Skeletal muscle cell (primary cell): ENCODE measurements at regions not wholly inside any gene's neighbourhood (a gene's known extent, or its start where the extent isn't known, plus 50 kb on each side); places are given as distances from the start of the nearest gene placed in this dataset.

Experiments used
- DNase-seq: peaks from one replicate; pipeline ENCODE4 v3.0.0-alpha.2; 2010; ENCODE audit warnings: low read depth
- H3K4me3 ChIP-seq: 2 replicates; pipeline ENCODE4 v1.5.1; 2011; ENCODE audit warnings: low read depth, mild to moderate bottlenecking, control low read depth, low read length, moderate library complexity

- no peak overlapping the region for H3K4me3 ChIP-seq
- DNase-seq: no peak
These were observed 103.2 kb downstream of the TBX5 start for GRCh38 chr12:114302606-114303315.

DNA sequence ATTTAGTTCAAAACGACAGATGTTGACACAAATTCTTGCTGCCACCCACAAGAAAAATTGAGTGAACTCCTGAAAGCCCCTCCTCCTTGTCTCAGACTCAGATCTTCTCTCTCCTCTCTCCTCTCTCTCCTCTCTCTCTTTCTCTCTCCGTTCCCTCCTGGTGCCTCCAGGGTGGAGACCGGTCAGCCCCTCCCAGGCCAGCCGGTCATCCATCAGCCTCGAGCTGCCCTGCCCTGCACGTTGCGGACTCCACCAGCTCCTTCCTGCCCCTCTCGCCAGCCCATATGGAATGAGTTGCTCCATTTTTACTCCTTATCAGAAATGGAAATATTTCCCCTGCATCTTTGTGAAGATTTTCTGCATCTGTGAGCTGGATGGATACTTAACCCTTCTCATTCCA lies 103.8 kb downstream of the TBX5 start:
- no peak for DNase-seq
- no peak overlapping the region for H3K4me3 ChIP-seq

GRCh38 chr12:114294303-114294685 lies 111.7 kb downstream of the TBX5 start:
- DNase-seq: peak; percentile 8
- H3K4me3 ChIP-seq: no peak overlapping the region

DNA sequence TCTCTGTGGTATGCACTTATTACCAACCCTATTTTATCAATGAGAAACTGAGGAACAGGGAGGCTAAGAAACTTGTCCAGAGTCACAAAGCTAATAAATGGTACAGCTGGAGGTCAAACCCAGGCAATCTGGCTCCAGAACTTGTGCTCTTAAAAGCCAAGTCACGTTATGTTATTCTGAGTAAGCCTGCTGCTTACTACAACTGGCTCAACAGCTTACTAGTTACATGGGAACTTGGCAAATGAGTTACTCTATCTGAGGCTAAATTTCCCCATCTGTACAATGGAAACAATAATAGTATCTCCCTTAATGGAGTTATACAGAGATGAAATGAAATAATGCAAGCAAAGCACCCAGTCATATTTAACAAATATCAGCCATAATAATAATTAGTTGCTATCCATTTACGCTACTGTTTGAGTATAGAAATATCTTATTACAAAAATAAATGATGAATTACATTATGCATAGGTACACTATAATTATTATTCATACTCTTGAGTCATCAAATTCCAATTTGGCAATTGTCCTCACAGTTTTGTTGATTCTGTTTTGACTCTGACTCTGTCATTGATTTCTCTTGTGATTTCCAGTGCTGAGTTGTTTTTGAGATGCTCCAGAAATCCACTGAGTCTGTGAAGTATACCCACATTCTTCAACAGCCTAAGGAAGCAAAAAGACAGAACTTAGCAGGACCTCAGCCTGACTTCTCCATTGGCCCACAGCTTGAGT lies 112.2 kb downstream of the TBX5 start:
- no peak overlapping the region for H3K4me3 ChIP-seq
- no peak for DNase-seq

DNA sequence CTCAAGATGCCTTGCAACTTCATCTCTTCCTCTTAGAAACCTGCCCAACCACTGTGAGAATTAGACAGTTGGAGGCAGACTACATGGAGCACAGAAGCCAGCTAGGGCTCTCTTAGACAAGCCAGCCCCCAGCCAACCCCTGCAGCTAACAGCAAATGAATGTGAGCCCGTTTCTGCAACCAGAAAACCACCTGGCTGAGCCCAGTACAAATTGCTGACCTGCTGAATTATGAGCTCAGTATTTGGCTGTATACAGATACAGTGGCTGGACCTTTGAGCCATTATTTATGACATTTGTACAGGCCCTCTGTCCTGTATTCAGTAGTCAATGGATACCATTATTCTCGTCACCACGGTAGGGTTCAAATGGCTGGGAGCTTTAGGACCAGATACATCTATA lies 112.9 kb downstream of the TBX5 start:
- no peak for DNase-seq
- no peak overlapping the region for H3K4me3 ChIP-seq

DNA sequence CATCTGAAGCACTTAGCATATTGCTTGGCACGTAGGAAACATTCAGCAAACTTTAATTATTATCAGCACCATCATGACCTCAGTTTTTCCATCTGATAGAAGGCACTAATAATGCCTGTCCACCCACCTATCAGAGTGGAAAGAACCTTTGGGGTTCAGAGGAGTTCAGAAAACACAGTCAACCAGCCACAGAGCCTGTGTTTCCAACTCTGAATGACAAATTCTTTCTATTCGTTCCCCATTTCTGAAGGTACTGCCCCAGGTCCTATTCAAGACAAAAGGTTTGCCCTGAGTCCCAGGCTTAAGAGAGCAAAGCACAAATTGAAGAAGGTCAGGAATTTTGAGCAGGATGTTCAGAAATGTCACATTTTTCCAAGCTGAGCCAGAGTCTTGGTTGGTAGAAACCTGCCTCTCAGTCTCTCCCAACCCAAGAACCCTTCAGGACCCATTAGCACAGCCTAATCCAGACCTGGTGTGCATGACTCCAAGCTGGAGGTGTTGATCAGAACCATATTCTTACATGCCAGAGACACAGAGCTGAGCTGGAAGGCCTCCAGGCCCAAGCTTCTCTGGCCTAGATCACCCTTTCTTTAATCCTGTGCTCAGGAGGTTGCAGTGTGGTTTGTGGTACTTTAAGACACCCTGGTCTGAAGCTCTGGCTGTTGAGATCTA lies 114.4 kb downstream of the TBX5 start:
- no peak overlapping the region for H3K4me3 ChIP-seq
- no peak for DNase-seq

GRCh38 chr12:114287821-114288525 lies 118.0 kb downstream of the TBX5 start:
- no peak for DNase-seq
- H3K4me3 ChIP-seq: no peak overlapping the region

DNA sequence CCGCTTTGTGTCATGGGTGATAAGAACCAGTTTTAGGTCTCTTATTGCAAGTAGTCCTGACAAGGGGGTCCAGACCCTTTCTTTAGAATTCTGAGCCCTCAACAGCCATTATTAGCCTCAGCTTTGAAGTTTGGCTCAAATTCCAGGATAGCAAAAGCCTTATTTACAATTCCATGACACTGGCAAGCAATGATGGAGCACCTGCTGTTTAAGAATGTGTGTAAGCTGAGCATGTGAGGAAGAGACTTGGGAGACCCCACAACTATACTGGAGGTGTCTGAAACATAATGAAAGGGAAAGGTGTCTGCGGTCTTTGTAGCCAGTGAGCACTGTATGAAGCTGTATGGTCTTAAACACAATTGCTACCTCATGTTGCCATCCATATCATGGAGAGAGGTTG lies 119.8 kb downstream of the TBX5 start:
- H3K4me3 ChIP-seq: no peak overlapping the region

GRCh38 chr12:114285554-114285953 lies 120.4 kb downstream of the TBX5 start:
- no peak overlapping the region for H3K4me3 ChIP-seq
- no peak for DNase-seq

More for the DNA sequence above, 119.8 kb downstream of the TBX5 start:
- no peak for DNase-seq

- no peak for DNase-seq
- H3K4me3 ChIP-seq: no peak overlapping the region
These were observed 121.9 kb downstream of the TBX5 start for GRCh38 chr12:114284041-114284440.

- no peak overlapping the region for H3K4me3 ChIP-seq
- no peak for DNase-seq
These were observed 129.8 kb downstream of the TBX5 start for GRCh38 chr12:114275932-114276785.

DNA sequence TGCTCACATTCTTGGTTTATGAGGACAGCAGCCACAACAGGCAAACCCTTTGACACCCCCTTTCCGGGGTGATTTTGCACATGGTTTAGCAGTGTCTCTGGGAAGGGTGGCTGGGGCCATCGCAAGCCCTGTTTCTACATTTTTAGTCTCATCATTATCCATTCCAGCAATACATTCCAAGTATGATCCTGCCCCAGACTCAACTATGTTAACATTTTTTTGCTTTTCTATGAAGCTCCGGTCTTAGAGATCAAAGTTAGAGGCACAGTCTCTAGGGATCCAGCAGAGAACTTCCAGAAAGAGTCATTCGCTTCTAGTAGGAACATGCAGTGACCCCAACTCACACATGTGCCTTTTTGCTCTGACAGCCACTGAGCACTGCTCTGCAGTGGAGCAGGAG lies 130.9 kb downstream of the TBX5 start:
- no peak for DNase-seq
- no peak overlapping the region for H3K4me3 ChIP-seq

- no peak overlapping the region for H3K4me3 ChIP-seq
- no peak for DNase-seq
These were observed 131.8 kb downstream of the TBX5 start for GRCh38 chr12:114274131-114274530.

- no peak overlapping the region for H3K4me3 ChIP-seq
- DNase-seq: no peak
These were observed 133.3 kb downstream of the TBX5 start for GRCh38 chr12:114272605-114273004.

- no peak for DNase-seq
- no peak overlapping the region for H3K4me3 ChIP-seq
These were observed 133.9 kb downstream of the TBX5 start for GRCh38 chr12:114272071-114272470.

GRCh38 chr12:114269153-114269552 lies 136.8 kb downstream of the TBX5 start:
- no peak overlapping the region for H3K4me3 ChIP-seq
- DNase-seq: no peak

DNA sequence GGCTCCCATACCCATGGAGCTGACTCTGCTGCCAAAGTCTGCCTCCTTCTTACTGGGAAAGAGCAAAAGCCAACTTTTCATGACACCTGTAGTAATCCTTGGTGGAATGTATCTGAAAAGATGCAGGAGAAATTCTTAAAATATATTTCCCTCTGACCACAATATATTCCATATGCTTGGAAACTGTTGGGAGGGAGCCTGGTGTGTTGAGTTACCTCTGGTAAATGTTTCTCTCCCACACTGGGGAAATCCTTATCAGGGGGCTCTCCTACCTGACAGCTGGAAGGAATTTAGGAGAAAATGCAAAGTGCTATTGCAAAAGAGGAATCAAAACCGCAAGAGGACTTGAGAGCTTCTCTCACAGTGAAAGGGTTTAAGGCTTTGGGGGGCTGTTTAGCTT lies 139.4 kb downstream of the TBX5 start:
- H3K4me3 ChIP-seq: no peak overlapping the region
- no peak for DNase-seq

- DNase-seq: no peak
These were observed 140.9 kb downstream of the TBX5 start for GRCh38 chr12:114265036-114265435.

More at GRCh38 chr12:114265036-114265435, 140.9 kb downstream of the TBX5 start:
- H3K4me3 ChIP-seq: no peak overlapping the region
